HG03460 (cell line): ENCODE measurements at regions not wholly inside any gene's neighbourhood (a gene's known extent, or its start where the extent isn't known, plus 50 kb on each side); places are given as distances from the start of the nearest gene placed in this dataset.

Experiments
- ATAC-seq: cut with Tn5 transposase; IDR thresholded peaks from one replicate; pipeline ENCODE4 v1.9.1; 2021; ENCODE audit not compliant: unreplicated experiment

- ATAC-seq, result no peak
Measured at GRCh38 chr6:139925894-139926641, 551.6 kb upstream of the CITED2 start.

GRCh38 chr6:139923964-139924475, 549.6 kb upstream of the CITED2 start:
- ATAC-seq, result no peak

- no peak for ATAC-seq
Measured at GRCh38 chr6:139922236-139922635, 547.8 kb upstream of the CITED2 start.

GRCh38 chr6:139920776-139921100, 546.3 kb upstream of the CITED2 start:
- ATAC-seq, result no peak

- ATAC-seq, result no peak
Measured at GRCh38 chr6:139920027-139920775, 545.8 kb upstream of the CITED2 start.

GRCh38 chr6:139919107-139920026, 544.9 kb upstream of the CITED2 start:
- ATAC-seq, result no peak

- ATAC-seq, result no peak
Measured at GRCh38 chr6:139917951-139918630, 543.6 kb upstream of the CITED2 start.

- ATAC-seq, result no peak
Measured at GRCh38 chr6:139914910-139915309, 540.5 kb upstream of the CITED2 start.

- ATAC-seq, result no peak
Measured at GRCh38 chr6:139912735-139913400, 538.4 kb upstream of the CITED2 start.

- no peak for ATAC-seq
Measured at GRCh38 chr6:139909992-139910391, 535.5 kb upstream of the CITED2 start.

GRCh38 chr6:139905404-139906052, 531.1 kb upstream of the CITED2 start:
- ATAC-seq, result no peak

GRCh38 chr6:139904568-139904967, 530.1 kb upstream of the CITED2 start:
- ATAC-seq, result no peak

- ATAC-seq, result no peak
Measured at GRCh38 chr6:139904158-139904533, 529.7 kb upstream of the CITED2 start.

- ATAC-seq, result peak; percentile 97
Measured at GRCh38 chr6:139903411-139904157, 529.1 kb upstream of the CITED2 start.

GRCh38 chr6:139895205-139895793, 520.9 kb upstream of the CITED2 start:
- ATAC-seq, result no peak

GRCh38 chr6:139894271-139894670, 519.8 kb upstream of the CITED2 start:
- no peak for ATAC-seq

GRCh38 chr6:139891471-139891870, 517.0 kb upstream of the CITED2 start:
- no peak for ATAC-seq

- no peak for ATAC-seq
Measured at GRCh38 chr6:139888681-139889122, 514.3 kb upstream of the CITED2 start.

- ATAC-seq, result no peak
Measured at GRCh38 chr6:139887275-139887674, 512.8 kb upstream of the CITED2 start.
